GM12892 (cell line): ENCODE measurements at regions not wholly inside any gene's neighbourhood (a gene's known extent, or its start where the extent isn't known, plus 50 kb on each side); places are given as distances from the start of the nearest gene placed in this dataset.

Experiments
- POLR2A ChIP-seq: IDR thresholded peaks from 2 replicates; pipeline ENCODE4 v1.6.1; 2011; ENCODE audit warnings: low read depth, low read length, control low read depth
- POLR2AphosphoS5 ChIP-seq: IDR thresholded peaks from 2 replicates; pipeline ENCODE4 v1.6.1; 2011; ENCODE audit warnings: low read depth, low read length, control low read depth
- TAF1 ChIP-seq: IDR thresholded peaks from 2 replicates; pipeline ENCODE4 v1.6.1; 2011; ENCODE audit warnings: low read depth, mild to moderate bottlenecking, control low read depth, low read length, borderline replicate concordance

- TF ChIP-seq TAF1 (no peak), POLR2AphosphoS5 (no peak), POLR2A (no peak)
Observed at GRCh38 chr10:22103701-22104470, 100.4 kb upstream of the DNAJC1 start.
